Eye (tissue), 1 donor: ENCODE measurements at regions not wholly inside any gene's neighbourhood (a gene's known extent, or its start where the extent isn't known, plus 50 kb on each side); places are given as distances from the start of the nearest gene placed in this dataset.

Experiments
- DNase-seq: peaks from one replicate; pipeline ENCODE4 v3.0.0-alpha.2; 2015

DNA sequence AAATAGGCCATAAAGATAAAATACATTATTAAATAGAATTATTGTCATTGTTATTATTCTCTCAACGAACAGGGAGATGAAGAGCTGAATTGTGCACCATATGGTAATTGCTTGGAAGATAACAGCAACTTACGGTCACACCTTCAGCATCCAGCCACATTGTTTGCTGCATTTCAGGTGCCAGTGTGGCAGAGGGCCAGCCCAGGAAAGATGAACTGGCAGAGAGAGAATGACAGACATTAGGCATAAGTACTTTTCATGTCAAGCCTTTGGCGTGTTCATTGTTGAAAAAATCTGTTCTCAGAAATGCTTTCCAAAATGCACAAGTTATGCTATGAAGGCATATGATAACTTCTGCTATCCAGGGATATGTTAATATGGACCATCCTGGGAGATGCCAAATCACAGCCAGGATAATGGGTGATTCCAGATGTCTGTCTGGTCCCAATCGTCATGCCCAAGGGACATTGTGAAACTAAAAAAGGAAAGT is 748.6 kb upstream of the PIK3C3 start:
- no peak for DNase-seq

- DNase-seq = no peak
Measured at GRCh38 chr18:41199212-41199611, 755.8 kb upstream of the PIK3C3 start.

- DNase-seq = no peak
Measured at GRCh38 chr18:41197967-41198366, 757.1 kb upstream of the PIK3C3 start.

DNA sequence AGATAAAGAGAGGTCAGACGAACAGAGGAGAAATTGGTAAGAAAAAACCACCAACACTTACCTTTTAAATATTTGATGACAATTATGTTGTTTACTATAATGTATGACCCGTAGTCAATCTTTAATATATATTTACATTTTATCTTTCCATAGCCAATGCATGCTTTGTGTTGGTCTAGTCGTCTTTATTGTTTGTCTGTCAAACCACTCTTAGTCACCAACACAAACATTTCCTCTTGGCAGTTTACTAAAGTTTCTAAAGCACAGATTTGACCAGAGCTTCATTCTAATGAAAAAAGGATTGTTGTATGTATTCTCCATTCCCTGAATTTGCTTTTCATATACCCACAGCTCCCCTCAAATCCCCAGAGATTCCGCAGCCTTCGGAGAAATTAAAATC is 784.7 kb upstream of the PIK3C3 start:
- DNase-seq = no peak

GRCh38 chr18:41165625-41166024 is 789.4 kb upstream of the PIK3C3 start:
- no peak for DNase-seq

DNA sequence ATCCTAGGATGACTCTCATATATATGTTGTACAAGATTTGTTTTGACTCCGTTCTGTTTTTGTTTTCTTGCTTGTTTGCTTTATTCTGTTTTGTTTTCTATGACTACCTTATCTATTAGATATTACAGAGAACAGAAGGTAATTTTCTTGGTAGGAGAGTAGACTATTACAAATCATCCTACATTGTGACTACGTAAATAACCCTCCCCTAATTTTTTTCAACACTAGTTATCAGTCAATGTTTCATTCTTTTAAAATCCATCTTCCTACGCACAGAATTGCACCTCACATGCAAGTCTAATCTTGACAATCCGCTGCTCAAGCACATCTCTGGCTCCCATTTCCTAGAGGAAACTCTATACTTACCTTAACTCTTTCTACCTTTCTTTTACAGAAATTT is 792.3 kb upstream of the PIK3C3 start:
- DNase-seq = no peak

- DNase-seq = no peak
Measured at GRCh38 chr18:41162191-41162590, 792.8 kb upstream of the PIK3C3 start.

- no peak for DNase-seq
Measured at GRCh38 chr18:41155910-41156851, 798.9 kb upstream of the PIK3C3 start.

GRCh38 chr18:41155025-41155424 is 800.0 kb upstream of the PIK3C3 start:
- DNase-seq = no peak

GRCh38 chr18:41153871-41154270 is 801.2 kb upstream of the PIK3C3 start:
- no peak for DNase-seq

- peak; percentile 17 for DNase-seq
Measured at GRCh38 chr18:41150316-41150715, 804.7 kb upstream of the PIK3C3 start.

DNA sequence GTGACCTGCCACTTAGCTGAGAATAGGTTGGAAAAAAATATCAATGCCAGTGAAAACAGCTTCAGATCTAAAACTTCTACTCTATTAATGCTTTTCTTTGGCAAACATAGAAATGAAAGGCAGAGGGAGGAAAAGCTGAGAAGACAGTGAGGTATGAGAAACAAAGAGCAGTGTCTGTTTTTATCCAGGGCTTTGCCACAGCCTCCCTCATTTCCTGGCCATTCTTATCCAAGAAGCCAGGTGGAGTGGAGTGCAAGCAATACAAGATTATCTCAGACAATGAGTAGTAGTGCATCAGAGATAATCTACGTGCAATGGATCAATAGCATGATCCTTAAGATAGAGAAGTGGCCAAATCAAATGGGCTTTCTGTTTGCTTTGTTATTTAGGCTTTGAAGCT is 808.7 kb upstream of the PIK3C3 start:
- DNase-seq = no peak

DNA sequence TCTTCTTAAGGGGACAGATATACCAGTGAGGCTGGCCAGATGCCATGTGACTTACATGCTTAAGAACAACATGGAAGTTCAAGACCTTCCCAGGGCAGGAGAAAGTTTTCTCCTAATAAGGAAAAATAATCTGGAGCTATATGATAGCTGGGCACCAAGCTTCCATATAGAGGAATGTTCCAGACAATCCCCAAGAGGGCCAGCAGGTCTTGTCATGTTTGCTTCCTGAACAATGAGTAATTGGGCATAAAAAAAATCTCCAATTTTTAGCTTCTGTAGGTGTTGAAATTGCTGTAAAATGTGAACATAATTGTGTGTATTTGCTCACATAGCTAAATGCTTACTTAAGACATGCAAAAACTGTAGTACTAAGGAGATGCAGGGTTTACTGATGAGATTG is 809.5 kb upstream of the PIK3C3 start:
- no peak for DNase-seq

- DNase-seq = no peak
Measured at GRCh38 chr18:41144441-41144840, 810.6 kb upstream of the PIK3C3 start.

GRCh38 chr18:41140506-41140905 is 814.5 kb upstream of the PIK3C3 start:
- DNase-seq = no peak

DNA sequence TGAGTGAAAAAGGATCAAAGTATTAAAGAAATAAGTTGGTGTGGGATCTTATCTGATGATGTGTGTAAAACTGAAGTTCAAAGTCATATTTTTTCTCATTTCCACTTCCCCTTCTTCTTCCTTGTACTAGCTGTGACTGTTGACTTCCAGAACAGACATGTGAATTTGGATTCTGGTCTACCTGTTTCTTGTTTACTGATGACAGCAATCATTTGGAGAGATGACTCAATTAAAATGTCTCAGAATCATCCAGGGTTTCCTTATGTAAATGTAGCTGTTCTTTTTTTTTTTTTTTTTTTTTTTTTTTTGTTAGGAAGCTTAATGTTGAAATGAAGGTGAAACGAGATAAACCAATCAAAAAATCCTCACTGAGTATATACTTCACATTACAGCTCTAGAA is 819.9 kb upstream of the PIK3C3 start:
- DNase-seq = no peak

GRCh38 chr18:41134426-41134825 is 820.6 kb upstream of the PIK3C3 start:
- DNase-seq = no peak

- peak; percentile 30 for DNase-seq
Measured at GRCh38 chr18:41131050-41131449, 824.0 kb upstream of the PIK3C3 start.

DNA sequence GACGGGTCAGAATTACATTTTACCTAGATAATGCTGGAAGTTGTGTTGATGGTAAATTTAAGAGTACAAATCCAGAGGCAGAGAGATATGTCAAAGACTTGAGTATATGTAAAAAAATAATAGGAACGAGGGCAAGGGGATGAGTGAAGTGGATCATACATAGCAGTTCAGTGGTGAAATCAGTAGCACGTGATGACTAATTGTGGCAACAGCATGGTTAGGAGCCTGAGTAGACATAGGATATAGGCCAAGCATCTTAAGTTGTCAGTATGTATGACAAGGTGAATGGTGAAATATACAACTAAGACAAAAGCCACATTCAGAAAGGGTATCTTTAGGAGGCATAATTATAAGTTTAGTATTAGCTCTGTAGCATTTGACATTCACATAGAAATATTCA is 826.5 kb upstream of the PIK3C3 start:
- no peak for DNase-seq

GRCh38 chr18:41128126-41128525 is 826.9 kb upstream of the PIK3C3 start:
- DNase-seq = no peak

DNA sequence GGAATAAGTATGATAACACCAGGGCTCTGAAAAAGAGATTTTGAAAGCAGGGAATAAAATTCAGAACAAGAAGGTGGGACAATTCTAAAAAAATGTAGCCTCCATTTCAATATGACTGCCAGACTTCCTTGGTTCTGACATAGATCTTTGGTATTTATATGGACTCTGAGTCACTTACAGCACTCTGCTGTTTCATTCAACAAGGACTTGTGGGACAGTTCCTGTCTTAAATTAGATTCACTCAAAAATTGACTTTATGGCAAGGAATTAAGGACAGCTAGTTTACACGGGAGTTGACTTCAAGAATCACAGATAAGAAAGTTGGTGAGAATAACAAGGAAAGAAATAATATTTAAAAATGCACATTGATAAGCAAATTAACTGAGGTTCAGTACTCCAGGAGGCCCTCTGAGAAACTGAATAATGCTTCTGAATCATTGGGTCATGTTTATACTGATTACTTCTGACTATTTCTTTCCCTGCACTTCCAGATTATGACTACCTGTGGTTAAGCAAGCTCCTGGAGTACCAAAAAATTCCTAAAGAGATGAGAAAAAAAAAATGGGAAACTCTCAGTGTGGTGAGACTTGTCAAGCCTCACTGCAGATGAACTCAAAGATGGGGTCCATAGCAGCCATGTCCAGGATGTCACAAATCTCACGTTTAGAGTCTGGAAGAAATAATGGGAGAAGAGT is 828.3 kb upstream of the PIK3C3 start:
- no peak for DNase-seq

DNA sequence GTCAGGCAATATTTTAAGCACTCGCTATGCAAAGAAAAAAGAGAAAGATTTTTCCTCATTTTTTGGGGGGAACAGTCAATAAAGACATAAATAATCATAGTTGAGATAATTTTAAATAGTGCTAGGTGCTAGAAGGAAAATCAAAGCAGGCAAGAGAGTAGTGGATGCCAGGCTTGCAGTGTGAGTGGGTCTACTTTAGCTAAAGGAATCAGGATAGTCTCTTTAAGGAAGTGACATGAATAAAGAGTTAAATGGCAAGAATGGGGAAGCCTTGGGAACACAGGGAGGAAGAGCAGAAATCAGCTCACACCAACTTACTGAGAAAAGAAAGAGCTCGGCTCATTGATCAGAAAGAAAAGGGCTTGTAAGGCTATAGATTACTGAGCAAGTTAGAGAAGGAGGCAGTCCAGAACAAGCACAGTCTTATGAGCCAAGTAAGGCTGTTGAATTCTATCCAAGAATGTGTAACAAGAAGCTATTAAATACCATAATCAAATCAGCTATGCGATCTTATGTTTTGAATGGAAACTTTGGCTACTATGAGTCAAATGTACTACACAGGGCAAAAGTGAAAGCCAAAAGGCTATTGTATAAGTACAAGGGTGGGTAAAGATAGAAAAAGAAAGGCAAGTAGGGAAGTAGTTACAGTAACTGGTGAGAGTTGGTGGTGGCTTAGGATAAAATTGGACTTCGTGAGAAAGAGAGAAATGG is 833.8 kb upstream of the PIK3C3 start:
- no peak for DNase-seq

GRCh38 chr18:41119031-41119430 is 836.0 kb upstream of the PIK3C3 start:
- DNase-seq = no peak
